H54 (cell line): ENCODE measurements at regions not wholly inside any gene's neighbourhood (a gene's known extent, or its start where the extent isn't known, plus 50 kb on each side); places are given as distances from the start of the nearest gene placed in this dataset.
"Not testable (repeated sequence)": the region's sequence is repeated elsewhere in the genome, so short reads cannot be mapped to it uniquely, and the experiment has no call there.

ENCODE experiments used
- DNase-seq: peaks from one replicate; pipeline ENCODE4 v3.0.0; 2011; ENCODE audit warnings: low spot score, mixed read lengths; ENCODE audit not compliant: insufficient read length
- FAIRE-seq: peaks from 3 replicates; lab custom pipeline; 2011; peaks lifted over from hg19 to GRCh38; lab: Jason Lieb, UNC
- POLR2A ChIP-seq: IDR thresholded peaks from 2 replicates; pipeline ENCODE4 v1.6.1; 2011; ENCODE audit warnings: low read depth, mild to moderate bottlenecking, low read length

DNA sequence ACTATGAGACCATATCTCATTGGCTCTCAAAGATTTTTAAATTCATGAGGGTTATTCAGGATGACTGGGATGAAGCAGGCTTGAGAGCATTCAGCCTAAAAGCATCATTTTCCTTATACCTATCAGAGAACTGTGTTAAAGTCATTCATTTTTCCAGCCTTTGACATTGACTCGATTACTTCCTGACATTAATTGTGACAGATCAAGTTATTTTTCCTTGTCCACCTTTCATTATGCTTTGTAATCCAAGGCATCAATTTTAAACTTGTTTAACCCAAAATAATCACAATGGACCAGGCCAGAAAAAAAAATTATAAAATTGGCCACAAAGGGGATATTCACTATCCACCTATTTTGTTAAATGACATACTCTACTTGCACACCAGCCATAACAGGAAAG lies 1606.8 kb upstream of the PIK3C3 start:
- no peak for TF ChIP-seq POLR2A
- DNase-seq (no peak), FAIRE-seq (no peak)

DNA sequence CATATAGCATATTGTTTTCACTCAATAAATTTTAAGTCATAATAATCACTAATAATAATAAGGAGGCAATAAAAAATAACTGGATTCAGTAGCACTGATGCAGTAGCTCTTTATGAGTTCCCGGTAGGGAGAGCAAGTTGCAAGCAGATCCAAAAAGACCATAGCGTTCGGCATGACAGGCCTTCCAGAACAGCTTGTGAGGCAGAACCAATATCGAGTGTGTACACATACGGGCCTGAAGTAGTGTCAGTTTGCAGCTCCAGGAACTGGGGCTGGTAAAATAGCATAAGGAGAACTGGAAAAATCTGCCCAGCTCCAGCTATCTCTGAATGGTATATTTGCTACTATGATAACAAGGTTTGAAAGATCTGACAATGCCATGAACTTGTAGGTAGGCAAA lies 1607.8 kb upstream of the PIK3C3 start:
- FAIRE-seq (no peak), DNase-seq (no peak)
- no peak for TF ChIP-seq POLR2A

DNA sequence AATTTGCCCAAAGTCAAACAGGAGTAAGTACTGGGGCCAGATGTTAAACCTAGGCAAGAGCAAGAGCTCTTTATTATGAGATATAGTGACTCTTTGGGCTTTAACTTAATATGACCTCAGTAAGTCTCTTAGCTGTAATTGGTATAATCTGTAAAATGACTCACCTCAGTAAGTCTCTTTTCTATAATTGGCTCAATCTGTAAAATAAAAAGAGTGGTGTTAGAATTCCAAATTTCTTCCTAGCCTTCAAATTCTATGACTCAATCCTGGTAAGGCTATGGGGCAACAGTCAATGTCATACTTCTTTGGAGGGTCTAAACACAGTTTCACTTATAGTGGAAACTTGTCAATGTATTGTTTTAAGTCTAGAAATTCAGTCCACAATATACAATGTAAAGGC lies 1608.9 kb upstream of the PIK3C3 start:
- FAIRE-seq (no peak), DNase-seq (no peak)
- no peak for TF ChIP-seq POLR2A

DNA sequence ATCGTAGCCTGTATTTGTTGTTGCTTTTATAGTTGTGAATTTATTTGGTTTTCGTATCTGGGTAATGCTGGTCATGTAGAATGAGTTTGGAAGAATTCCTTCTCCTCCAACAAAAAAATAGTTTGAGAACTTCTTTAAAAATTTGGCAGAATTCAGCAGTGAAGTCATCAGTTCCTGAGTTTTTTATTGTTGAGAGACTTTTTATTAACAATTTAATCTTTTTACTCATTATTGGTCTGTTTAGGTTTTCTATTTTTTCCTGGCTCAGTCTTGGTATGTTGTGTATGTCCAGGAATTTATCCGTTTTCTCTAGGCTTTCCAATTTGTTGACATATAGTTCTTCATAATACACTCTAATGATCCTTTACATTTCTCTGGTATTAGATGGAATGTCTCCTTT lies 1613.3 kb upstream of the PIK3C3 start:
- DNase-seq (no peak), FAIRE-seq (no peak)
- no peak for TF ChIP-seq POLR2A

DNA sequence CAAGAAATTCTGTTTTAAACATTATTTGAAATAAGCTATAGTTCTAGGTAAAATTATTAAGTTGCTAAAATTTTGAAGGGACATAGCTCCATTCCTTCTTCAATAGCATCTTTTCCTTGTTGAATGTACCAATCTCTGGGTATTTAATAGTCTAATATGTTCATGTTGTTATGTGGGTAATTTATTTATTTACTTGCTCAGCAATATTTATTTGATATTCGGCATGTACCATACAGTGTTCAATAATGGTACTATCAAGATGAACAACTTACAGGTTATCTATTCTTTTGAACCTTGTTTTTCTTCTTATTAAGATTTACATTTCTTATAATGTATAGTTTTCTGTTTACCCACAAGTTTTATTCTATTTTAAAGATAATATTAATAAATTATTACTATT lies 1616.8 kb upstream of the PIK3C3 start:
- TF ChIP-seq POLR2A: no peak
- DNase-seq (no peak), FAIRE-seq (no peak)

DNA sequence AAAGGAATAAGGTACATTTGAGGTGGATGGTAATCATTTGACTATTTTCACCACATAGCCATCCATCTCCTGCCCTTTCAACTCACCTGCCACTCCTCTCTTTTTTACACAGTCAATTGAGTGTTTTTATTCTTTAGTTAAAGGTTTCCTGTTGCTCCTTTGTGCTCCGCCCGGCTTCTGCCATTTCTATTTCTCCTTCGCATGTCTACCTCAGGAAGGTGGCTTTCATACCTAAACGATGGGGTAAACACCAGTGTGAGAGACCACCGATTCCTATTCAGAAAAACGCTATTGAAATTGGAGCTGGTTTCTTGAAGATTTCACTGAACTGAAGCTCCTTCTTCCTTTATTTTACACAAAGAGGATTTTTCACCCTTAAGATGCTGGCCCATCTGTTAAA lies 1628.0 kb upstream of the PIK3C3 start:
- DNase-seq (no peak), FAIRE-seq (no peak)
- no peak for TF ChIP-seq POLR2A

DNA sequence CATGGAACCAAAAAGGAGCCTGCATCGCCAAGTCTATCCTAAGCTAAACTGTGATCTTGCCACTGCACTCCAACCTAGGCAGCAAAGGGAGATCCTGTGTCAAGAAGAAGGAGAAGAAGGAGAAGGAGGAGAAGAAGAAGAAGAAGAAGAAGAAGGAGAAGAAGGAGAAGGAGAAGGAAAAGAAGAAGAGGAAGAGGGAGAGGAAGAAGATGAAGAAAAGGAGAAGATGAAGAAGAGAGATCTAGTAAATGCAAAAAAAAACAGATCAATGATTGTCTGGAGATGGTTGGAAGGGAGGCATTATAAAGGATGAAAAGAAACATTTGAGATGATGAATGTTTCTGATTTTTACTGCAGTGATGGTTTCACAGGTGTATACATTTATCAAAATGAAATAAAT lies 1629.0 kb upstream of the PIK3C3 start:
- FAIRE-seq: no peak
- no peak for DNase-seq
- TF ChIP-seq POLR2A: no peak

DNA sequence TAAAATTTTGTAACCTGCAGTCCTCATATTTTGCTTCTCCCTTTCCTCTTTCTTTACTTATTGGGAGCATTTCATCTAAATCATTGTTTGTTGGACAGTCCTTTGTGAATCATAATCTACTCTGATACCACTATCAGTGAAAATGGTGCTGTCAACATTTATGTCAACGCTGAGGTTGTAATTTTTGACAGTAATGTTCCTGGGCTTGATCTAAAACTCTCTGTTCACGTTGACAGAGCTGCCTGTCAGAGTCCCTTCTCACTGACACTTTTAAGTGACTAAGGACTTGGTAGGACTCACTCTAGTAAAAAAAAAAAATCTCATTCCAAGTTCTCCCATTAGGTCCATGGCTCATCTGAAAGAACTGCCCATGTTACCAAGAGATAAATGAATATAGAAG lies 1640.8 kb upstream of the PIK3C3 start:
- DNase-seq (no peak), FAIRE-seq (no peak)
- no peak for TF ChIP-seq POLR2A

DNA sequence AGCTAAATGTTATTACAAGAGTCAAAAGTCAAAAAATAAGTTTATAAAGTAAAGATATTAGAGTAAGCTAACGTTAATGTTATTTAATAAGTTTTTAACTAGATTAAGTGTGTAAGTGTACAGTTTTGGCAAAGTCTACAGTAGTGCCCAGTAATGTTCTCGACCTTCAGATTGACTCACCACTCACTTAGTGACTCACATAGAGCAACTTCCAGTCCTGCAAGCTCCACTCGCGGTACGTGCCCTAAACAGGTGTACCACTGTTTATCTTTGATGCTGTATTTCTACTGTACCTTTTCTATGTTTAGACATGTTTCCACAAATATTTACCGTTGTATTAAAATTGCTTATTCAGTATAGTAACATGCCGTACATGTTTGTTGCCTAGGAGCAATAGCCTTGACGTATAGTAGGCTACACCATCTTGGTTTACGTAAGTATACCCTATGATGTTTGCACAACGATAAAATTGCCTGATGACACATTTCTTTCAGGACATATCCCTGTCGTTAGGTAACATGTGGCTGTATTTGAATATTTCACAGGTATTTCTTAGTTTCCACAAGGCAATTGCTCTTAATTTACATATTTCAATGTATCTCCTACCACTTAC lies 1641.9 kb upstream of the PIK3C3 start:
- no peak for DNase-seq
- FAIRE-seq: no peak
- TF ChIP-seq POLR2A: no peak

DNA sequence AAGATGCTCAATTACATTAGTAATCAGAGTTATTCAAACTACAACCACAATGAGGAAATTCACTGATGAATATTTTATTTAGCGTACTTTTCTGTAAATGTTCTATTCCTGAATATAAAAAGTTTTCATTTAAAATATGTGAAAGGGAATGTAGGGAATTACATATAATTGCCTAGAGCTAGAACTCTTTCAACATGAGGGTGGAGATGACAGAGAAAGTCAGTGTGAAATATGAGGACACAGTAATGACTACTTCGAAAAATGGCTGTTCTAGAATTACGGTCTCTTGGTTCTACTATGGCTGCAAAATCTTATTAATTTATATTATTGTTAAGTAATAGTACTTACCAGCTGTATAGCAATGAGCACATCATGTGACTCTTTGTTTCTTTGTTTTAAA lies 1647.4 kb upstream of the PIK3C3 start:
- DNase-seq (no peak), FAIRE-seq (no peak)
- TF ChIP-seq POLR2A: no peak

DNA sequence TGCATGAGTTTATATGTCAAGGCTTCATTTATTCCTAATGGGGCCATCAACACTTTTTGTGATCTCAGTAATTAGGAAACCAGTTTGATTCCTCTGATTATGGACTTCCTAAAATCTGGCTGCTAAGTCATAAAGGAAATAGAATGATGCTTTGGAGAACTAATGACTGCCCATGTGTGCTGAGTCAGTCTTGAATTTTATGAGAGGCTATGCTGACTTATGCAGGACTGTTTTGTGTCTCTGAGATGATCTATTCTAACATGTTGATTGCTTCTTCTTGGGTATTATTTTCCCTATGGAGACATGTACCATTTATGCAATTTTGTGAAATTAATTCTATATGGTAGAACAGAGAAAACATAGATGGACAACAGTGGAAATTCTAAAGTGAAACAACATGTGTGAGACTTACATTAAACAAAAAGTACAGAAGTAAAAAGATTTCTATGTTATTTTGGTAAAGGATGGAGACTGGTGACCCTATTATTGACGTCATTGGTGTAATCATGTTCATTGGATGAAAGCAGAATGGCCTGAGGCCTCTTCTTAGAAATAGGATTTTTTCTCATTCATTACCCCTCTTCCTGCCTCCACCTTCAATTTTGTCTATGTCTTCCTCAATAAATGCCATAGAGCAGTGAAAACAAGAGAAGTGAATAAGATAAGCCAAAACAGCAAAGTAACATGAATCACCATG lies 1658.2 kb upstream of the PIK3C3 start:
- no peak for TF ChIP-seq POLR2A
- DNase-seq: no peak
- FAIRE-seq: no peak

DNA sequence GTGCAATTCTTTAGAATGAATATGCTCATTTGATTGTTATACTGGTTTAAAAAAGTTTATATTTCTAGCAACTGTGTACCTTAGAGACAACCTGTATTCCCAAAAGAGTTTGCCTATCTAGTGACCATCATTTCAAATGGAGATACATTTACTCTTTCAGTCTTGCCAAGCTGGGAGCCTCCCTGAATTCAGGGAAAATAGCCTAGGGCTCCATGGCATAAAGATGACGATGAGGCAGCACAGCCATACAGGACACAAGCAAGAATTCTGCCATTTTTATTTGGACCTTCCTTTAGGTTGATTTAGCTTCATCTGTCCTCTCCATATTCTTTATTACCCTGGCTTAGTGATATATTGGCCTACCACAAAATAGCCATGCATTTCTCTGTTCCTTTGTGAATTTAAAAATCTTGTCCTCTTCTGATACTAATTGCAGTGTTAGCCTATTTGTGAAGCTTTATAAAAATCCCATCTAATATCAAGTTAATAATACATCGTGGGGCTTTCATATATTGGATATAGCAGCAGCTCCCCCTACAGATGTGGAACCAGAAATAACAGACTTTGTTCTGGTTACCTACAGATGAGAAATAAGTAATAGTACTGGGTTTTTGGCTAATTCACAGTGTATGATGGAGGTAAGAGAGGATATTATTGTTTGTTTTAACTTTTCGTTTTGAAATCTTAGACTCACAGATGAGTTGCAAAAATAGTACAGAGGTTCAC lies 1661.9 kb upstream of the PIK3C3 start:
- TF ChIP-seq POLR2A: no peak
- DNase-seq (no peak), FAIRE-seq (no peak)

DNA sequence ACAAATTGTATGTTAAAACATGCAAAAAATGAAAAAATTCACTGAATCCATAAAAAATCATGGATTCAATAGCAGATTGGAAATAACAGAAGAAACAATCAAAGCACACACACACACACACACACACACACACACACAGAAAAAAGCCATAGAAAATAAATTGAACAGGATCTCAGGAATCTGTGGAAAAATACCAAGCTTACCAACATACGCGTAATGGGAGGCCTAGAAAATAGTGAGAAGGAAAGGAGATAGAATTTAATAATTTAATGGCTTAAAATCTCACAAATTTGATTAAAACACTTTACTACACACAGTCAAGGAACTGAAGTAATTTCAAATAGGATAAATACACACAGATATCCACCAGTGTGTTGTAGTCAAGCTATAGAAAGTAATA lies 1671.5 kb upstream of the PIK3C3 start:
- FAIRE-seq (no peak), DNase-seq (no peak)
- no peak for TF ChIP-seq POLR2A

DNA sequence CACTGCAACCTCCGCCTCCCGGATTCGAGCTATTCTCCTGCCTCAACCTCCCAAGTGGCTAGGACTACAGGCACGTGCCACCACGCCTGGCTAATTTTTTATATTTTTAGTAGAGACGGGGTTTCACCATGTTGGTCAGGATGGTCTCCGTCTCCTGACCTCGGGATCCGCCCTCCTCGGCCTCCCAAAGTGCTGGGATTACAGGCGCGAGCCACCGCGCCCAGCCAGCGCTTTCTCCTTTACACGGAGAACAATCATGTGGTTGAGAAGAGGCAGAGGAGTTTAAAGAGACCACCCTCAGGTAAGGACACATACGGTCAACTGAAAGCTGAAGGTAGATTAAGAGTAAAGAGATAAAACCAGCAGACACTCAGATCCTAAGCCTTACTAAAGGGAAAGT lies 1673.7 kb upstream of the PIK3C3 start:
- FAIRE-seq, DNase-seq: not testable (repeated sequence)
